HEK293 (cell line): ENCODE measurements at regions not wholly inside any gene's neighbourhood (a gene's known extent, or its start where the extent isn't known, plus 50 kb on each side); places are given as distances from the start of the nearest gene placed in this dataset.
A peak's percentile ranks its signal among the peaks of the same experiment; 100 is the strongest.

Source experiments
- CTCF ChIA-PET: fragments of 350-600 bp; formaldehyde crosslinking; extraction: SDS; loops from one replicate; lab custom pipeline; 2021; ENCODE audit warnings: antibody characterized with exemption; lab: Yijun Ruan, JAX
- POLR2A ChIA-PET: fragments of 300-600 bp; formaldehyde crosslinking; extraction: SDS; loops from one replicate; lab custom pipeline; 2020; ENCODE audit warnings: antibody characterized with exemption, inconsistent platforms; lab: Yijun Ruan, JAX
- H3K27ac ChIP-seq: fragments of 200-500 bp; sonication (Bioruptor generic); 2 replicates; pipeline ENCODE4 v1.5.1; 2014; ENCODE audit warnings: low read depth, low read length, control low read depth, inconsistent platforms; ENCODE audit errors: extremely low read depth
- H3K36me3 ChIP-seq, 2 experiments: fragments of 200-500 bp in 1 of 2; sonication (Bioruptor generic) in 1 of 2; 1 replicate in 1 of 2; 2 replicates in 1 of 2; pipeline ENCODE4 v1.5.1; 2014 to 2017; ENCODE audit warnings: inconsistent platforms in 2 of 2, low read length in 2 of 2; ENCODE audit not compliant: control insufficient read depth in 2 of 2, insufficient read depth in 1 of 2
- H3K4me1 ChIP-seq: fragments of 200-500 bp; sonication (Bioruptor generic); 2 replicates; pipeline ENCODE4 v1.5.1; 2014; ENCODE audit warnings: mild to moderate bottlenecking, low read length, inconsistent platforms; ENCODE audit not compliant: control insufficient read depth, insufficient read depth
- H3K4me3 ChIP-seq: 2 replicates; pipeline ENCODE4 v1.5.1; 2011; ENCODE audit warnings: low read depth, mild to moderate bottlenecking, control low read depth, low read length, moderate library complexity
- H3K9me3 ChIP-seq: fragments of 200-500 bp; sonication (Bioruptor generic); 2 replicates; pipeline ENCODE4 v1.5.1; 2014; ENCODE audit warnings: low read depth, low read length, inconsistent platforms; ENCODE audit not compliant: control insufficient read depth, insufficient read depth
- KLF1 ChIP-seq: fragments of 450-650 bp; formaldehyde crosslinking; IDR thresholded peaks from 2 replicates; pipeline ENCODE4 v1.5.1; 2016; ENCODE audit warnings: missing biosample characterization, missing genetic modification characterization
- RBAK ChIP-seq: fragments of 450-650 bp; formaldehyde crosslinking; IDR thresholded peaks from 2 replicates; pipeline ENCODE4 v1.5.1; 2016; ENCODE audit warnings: missing biosample characterization, missing genetic modification characterization
- TRIM28 ChIP-seq: IDR thresholded peaks from 2 replicates; pipeline ENCODE4 v1.6.1; 2011; ENCODE audit warnings: low read length, control low read depth, borderline replicate concordance
- ZNF121 ChIP-seq: fragments of 450-650 bp; formaldehyde crosslinking; IDR thresholded peaks from 2 replicates; pipeline ENCODE4 v1.5.1; 2016; ENCODE audit warnings: missing biosample characterization, missing genetic modification characterization
- ZNF174 ChIP-seq: fragments of 450-650 bp; formaldehyde crosslinking; IDR thresholded peaks from 2 replicates; pipeline ENCODE4 v1.5.0; 2017; ENCODE audit warnings: missing biosample characterization, mild to moderate bottlenecking, missing genetic modification characterization
- ZNF335 ChIP-seq: fragments of 450-650 bp; formaldehyde crosslinking; conservative IDR thresholded peaks from 2 replicates; pipeline ENCODE4 v1.5.1; 2016; ENCODE audit warnings: missing biosample characterization, missing genetic modification characterization
- TF ChIP-seq, protein P1 (sequence below): fragments of 450-650 bp; formaldehyde crosslinking; IDR thresholded peaks from 2 replicates; pipeline ENCODE4 v1.5.1; 2016; ENCODE audit warnings: missing biosample characterization, missing genetic modification characterization
- TF ChIP-seq, protein P2 (sequence below): fragments of 450-650 bp; IDR thresholded peaks from 2 replicates; pipeline ENCODE4 v1.5.1; 2018; ENCODE audit warnings: missing biosample characterization, mild to moderate bottlenecking, missing genetic modification characterization
- TF ChIP-seq, protein P3 (sequence below): fragments of 450-650 bp; formaldehyde crosslinking; IDR thresholded peaks from 2 replicates; pipeline ENCODE4 v1.5.1; 2016; ENCODE audit warnings: missing biosample characterization, missing genetic modification characterization
- TF ChIP-seq, protein P4 (sequence below): fragments of 450-650 bp; formaldehyde crosslinking; IDR thresholded peaks from 2 replicates; pipeline ENCODE4 v1.5.1; 2016; ENCODE audit warnings: missing biosample characterization, missing genetic modification characterization
- TF ChIP-seq, protein P5 (sequence below): fragments of 450-650 bp; formaldehyde crosslinking; IDR thresholded peaks from 2 replicates; pipeline ENCODE4 v1.5.1; 2016; ENCODE audit warnings: missing biosample characterization, missing genetic modification characterization
- TF ChIP-seq, protein P6 (sequence below): fragments of 450-650 bp; formaldehyde crosslinking; IDR thresholded peaks from 2 replicates; pipeline ENCODE4 v1.5.1; 2017; ENCODE audit warnings: missing biosample characterization, missing genetic modification characterization
- TF ChIP-seq, protein P7 (sequence below): fragments of 450-650 bp; formaldehyde crosslinking; IDR thresholded peaks from 2 replicates; pipeline ENCODE4 v1.5.1; 2016; ENCODE audit warnings: missing biosample characterization, missing genetic modification characterization
- TF ChIP-seq, protein P8 (sequence below): fragments of 450-650 bp; formaldehyde crosslinking; IDR thresholded peaks from 2 replicates; pipeline ENCODE4 v1.5.1; 2016; ENCODE audit warnings: missing biosample characterization, missing genetic modification characterization

DNA sequence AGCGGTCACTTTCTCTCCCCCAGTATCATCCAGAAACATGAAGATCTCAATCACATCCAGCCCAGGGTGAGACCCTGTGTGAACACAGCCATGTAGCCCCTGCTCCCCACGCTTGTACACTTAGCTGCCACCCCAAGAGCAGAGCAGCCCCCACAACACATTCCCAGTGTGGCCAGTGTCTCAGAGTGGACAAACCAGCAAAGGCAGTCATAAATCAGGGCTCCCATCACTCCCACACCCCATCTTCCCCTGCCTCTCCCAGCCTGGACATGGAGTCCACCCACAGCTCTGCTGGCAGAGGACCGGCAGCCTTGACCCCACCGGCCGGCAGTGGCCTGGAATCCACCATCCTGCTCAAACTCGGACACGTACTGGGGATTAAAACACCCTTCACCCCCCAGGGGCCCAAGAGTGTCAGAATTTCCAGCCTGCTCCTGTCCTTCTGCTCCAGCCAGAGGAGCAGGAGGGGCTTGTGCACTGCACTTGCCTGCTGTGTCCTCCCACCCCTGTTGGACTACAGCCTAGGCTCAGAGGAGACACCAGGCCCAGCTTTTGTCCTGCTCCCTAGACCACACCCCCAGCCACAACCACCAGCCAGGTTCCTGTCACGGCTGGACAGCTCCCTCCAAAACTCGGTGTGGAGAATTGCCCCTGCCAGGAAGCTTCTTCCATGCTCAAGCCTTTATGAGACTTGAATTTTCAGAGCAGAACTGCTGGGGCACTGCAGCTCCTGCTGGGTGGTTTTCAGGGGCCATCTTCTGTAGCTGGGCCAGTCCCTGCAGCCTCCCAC, 206.1 kb downstream of the SMAD2 start:
- no peak for TF ChIP-seq ZNF174 (tag by site-specific recombination)
- TF ChIP-seq, protein P1, sequence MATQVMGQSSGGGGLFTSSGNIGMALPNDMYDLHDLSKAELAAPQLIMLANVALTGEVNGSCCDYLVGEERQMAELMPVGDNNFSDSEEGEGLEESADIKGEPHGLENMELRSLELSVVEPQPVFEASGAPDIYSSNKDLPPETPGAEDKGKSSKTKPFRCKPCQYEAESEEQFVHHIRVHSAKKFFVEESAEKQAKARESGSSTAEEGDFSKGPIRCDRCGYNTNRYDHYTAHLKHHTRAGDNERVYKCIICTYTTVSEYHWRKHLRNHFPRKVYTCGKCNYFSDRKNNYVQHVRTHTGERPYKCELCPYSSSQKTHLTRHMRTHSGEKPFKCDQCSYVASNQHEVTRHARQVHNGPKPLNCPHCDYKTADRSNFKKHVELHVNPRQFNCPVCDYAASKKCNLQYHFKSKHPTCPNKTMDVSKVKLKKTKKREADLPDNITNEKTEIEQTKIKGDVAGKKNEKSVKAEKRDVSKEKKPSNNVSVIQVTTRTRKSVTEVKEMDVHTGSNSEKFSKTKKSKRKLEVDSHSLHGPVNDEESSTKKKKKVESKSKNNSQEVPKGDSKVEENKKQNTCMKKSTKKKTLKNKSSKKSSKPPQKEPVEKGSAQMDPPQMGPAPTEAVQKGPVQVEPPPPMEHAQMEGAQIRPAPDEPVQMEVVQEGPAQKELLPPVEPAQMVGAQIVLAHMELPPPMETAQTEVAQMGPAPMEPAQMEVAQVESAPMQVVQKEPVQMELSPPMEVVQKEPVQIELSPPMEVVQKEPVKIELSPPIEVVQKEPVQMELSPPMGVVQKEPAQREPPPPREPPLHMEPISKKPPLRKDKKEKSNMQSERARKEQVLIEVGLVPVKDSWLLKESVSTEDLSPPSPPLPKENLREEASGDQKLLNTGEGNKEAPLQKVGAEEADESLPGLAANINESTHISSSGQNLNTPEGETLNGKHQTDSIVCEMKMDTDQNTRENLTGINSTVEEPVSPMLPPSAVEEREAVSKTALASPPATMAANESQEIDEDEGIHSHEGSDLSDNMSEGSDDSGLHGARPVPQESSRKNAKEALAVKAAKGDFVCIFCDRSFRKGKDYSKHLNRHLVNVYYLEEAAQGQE (tag by site-specific recombination): peak; percentile 81
- no peaks in the 10 kb centered on the region for H3K9me3 ChIP-seq
- H3K36me3 ChIP-seq: no peaks in the 10 kb centered on the region
- CTCF ChIA-PET: interaction anchor here (1.2 kb wide), 1 partner anchor 30 kb away, joined by 3 read pairs; no protein-coding TSS in a partner anchor
- H3K27ac ChIP-seq: no peak overlapping the region
- no peak overlapping the region for H3K4me3 ChIP-seq
- H3K4me1 ChIP-seq: no peaks in the 10 kb centered on the region
- POLR2A ChIA-PET: no interaction called here

DNA sequence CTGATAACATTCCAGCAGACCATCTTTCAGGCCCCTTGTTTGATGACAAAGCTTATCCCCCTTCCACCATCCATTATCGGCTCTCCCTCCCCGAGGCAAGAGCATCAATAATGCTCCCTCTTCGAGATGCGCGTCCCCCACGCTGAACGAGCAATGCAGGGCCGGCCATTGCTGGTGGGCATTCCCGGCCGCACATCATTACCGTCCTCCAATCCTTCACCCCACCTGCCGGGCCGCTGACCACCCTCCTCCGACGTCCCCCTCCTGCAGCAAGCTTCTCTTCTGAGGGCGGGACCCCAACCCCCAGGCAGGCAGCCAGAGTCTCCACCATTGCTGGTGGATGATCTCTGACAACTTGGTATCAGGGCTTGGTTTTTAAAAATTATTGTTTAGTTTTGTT, 208.6 kb downstream of the SMAD2 start:
- no peak overlapping the region for H3K4me3 ChIP-seq
- no peak overlapping the region for H3K27ac ChIP-seq
- no peaks in the 10 kb centered on the region for H3K4me1 ChIP-seq
- no peaks in the 10 kb centered on the region for H3K36me3 ChIP-seq
- H3K9me3 ChIP-seq: no peaks in the 10 kb centered on the region
- ChIA-PET CTCF (interaction anchor here (1.6 kb wide), 1 partner anchor 27 kb away, joined by 4 read pairs; no protein-coding TSS in a partner anchor), POLR2A (no interaction called here)
- TF ChIP-seq, protein P2, sequence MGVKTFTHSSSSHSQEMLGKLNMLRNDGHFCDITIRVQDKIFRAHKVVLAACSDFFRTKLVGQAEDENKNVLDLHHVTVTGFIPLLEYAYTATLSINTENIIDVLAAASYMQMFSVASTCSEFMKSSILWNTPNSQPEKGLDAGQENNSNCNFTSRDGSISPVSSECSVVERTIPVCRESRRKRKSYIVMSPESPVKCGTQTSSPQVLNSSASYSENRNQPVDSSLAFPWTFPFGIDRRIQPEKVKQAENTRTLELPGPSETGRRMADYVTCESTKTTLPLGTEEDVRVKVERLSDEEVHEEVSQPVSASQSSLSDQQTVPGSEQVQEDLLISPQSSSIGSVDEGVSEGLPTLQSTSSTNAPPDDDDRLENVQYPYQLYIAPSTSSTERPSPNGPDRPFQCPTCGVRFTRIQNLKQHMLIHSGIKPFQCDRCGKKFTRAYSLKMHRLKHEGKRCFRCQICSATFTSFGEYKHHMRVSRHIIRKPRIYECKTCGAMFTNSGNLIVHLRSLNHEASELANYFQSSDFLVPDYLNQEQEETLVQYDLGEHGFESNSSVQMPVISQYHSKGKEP (tag by site-specific recombination): no peak
- TF ChIP-seq, protein P3, sequence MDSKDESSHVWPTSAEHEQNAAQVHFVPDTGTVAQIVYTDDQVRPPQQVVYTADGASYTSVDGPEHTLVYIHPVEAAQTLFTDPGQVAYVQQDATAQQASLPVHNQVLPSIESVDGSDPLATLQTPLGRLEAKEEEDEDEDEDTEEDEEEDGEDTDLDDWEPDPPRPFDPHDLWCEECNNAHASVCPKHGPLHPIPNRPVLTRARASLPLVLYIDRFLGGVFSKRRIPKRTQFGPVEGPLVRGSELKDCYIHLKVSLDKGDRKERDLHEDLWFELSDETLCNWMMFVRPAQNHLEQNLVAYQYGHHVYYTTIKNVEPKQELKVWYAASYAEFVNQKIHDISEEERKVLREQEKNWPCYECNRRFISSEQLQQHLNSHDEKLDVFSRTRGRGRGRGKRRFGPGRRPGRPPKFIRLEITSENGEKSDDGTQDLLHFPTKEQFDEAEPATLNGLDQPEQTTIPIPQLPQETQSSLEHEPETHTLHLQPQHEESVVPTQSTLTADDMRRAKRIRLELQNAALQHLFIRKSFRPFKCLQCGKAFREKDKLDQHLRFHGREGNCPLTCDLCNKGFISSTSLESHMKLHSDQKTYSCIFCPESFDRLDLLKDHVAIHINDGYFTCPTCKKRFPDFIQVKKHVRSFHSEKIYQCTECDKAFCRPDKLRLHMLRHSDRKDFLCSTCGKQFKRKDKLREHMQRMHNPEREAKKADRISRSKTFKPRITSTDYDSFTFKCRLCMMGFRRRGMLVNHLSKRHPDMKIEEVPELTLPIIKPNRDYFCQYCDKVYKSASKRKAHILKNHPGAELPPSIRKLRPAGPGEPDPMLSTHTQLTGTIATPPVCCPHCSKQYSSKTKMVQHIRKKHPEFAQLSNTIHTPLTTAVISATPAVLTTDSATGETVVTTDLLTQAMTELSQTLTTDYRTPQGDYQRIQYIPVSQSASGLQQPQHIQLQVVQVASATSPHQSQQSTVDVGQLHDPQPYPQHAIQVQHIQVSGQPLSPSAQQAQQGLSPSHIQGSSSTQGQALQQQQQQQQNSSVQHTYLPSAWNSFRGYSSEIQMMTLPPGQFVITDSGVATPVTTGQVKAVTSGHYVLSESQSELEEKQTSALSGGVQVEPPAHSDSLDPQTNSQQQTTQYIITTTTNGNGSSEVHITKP (tag by site-specific recombination): no peak
- no peak for TF ChIP-seq ZNF121
- TF ChIP-seq TRIM28: no peak
- TF ChIP-seq, protein P4, sequence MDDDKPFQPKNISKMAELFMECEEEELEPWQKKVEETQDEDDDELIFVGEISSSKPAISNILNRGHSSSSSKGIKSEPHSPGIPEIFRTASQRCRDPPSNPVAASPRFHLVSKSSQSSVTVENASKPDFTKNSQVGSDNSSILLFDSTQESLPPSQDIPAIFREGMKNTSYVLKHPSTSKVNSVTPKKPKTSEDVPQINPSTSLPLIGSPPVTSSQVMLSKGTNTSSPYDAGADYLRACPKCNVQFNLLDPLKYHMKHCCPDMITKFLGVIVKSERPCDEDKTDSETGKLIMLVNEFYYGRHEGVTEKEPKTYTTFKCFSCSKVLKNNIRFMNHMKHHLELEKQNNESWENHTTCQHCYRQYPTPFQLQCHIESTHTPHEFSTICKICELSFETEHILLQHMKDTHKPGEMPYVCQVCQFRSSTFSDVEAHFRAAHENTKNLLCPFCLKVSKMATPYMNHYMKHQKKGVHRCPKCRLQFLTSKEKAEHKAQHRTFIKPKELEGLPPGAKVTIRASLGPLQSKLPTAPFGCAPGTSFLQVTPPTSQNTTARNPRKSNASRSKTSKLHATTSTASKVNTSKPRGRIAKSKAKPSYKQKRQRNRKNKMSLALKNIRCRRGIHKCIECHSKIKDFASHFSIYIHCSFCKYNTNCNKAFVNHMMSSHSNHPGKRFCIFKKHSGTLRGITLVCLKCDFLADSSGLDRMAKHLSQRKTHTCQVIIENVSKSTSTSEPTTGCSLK (tag by site-specific recombination): no peak
- TF ChIP-seq, protein P5, sequence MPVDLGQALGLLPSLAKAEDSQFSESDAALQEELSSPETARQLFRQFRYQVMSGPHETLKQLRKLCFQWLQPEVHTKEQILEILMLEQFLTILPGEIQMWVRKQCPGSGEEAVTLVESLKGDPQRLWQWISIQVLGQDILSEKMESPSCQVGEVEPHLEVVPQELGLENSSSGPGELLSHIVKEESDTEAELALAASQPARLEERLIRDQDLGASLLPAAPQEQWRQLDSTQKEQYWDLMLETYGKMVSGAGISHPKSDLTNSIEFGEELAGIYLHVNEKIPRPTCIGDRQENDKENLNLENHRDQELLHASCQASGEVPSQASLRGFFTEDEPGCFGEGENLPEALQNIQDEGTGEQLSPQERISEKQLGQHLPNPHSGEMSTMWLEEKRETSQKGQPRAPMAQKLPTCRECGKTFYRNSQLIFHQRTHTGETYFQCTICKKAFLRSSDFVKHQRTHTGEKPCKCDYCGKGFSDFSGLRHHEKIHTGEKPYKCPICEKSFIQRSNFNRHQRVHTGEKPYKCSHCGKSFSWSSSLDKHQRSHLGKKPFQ (tag by site-specific recombination): no peak
- TF ChIP-seq, protein P6, sequence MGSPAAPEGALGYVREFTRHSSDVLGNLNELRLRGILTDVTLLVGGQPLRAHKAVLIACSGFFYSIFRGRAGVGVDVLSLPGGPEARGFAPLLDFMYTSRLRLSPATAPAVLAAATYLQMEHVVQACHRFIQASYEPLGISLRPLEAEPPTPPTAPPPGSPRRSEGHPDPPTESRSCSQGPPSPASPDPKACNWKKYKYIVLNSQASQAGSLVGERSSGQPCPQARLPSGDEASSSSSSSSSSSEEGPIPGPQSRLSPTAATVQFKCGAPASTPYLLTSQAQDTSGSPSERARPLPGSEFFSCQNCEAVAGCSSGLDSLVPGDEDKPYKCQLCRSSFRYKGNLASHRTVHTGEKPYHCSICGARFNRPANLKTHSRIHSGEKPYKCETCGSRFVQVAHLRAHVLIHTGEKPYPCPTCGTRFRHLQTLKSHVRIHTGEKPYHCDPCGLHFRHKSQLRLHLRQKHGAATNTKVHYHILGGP (tag by site-specific recombination): no peak
- no peak for TF ChIP-seq ZNF335 (tag by site-specific recombination)
- no peak for TF ChIP-seq RBAK (tag by site-specific recombination)
- TF ChIP-seq, protein P7, sequence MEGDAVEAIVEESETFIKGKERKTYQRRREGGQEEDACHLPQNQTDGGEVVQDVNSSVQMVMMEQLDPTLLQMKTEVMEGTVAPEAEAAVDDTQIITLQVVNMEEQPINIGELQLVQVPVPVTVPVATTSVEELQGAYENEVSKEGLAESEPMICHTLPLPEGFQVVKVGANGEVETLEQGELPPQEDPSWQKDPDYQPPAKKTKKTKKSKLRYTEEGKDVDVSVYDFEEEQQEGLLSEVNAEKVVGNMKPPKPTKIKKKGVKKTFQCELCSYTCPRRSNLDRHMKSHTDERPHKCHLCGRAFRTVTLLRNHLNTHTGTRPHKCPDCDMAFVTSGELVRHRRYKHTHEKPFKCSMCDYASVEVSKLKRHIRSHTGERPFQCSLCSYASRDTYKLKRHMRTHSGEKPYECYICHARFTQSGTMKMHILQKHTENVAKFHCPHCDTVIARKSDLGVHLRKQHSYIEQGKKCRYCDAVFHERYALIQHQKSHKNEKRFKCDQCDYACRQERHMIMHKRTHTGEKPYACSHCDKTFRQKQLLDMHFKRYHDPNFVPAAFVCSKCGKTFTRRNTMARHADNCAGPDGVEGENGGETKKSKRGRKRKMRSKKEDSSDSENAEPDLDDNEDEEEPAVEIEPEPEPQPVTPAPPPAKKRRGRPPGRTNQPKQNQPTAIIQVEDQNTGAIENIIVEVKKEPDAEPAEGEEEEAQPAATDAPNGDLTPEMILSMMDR (tag by site-specific recombination): no peak
- no peak for TF ChIP-seq KLF1 (tag by site-specific recombination)
- TF ChIP-seq, protein P8, sequence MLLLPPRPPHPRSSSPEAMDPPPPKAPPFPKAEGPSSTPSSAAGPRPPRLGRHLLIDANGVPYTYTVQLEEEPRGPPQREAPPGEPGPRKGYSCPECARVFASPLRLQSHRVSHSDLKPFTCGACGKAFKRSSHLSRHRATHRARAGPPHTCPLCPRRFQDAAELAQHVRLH: no peak
